HG03432 (cell line): ENCODE measurements at regions not wholly inside any gene's neighbourhood (a gene's known extent, or its start where the extent isn't known, plus 50 kb on each side); places are given as distances from the start of the nearest gene placed in this dataset.
"Not testable (repeated sequence)": the region's sequence is repeated elsewhere in the genome, so short reads cannot be mapped to it uniquely, and the experiment has no call there.

Experiments
- ATAC-seq: cut with Tn5 transposase; IDR thresholded peaks from one replicate; pipeline ENCODE4 v1.9.1; 2021; ENCODE audit warnings: mild to moderate bottlenecking, moderate library complexity; ENCODE audit not compliant: unreplicated experiment

DNA sequence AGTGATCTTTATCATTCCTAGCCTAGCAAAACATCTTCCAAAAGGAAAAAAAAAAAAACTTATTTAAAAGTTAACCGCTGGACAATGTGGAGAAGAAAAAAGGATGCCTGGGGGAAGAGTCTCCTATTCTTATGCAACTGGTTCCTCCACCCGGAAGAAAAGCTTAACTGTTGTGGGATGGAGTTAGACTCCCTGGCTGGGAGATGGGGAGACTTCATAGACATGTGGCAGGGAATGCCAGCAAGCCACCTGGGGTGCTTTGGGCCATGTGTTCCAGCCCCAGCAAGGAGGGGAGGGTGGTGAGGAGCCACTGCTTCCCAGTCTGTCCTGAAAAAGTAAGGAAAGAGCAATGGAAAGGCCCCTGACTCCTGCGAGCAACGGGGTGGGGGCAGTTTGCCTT, 119.4 kb upstream of the SPIN4 start:
- ATAC-seq = no peak

DNA sequence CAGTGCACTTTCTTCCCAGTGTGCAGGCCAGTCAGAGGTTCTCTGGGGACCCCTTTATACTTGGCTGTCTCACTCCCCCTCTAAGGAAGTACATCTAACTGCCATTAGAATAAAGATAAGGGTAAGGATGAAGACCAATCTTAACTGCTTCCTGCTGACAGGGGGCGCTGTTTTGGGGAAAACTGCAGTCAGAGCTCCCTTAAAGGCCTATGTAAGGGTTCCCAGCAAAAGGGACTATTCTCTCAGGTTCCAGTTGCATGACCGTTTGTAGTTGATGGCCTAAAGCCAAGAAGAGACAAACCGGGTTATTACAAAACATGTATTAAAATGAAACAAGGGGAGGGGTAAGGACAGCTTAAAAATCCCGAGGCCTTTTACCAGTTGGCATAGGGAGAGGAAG, 115.6 kb upstream of the SPIN4 start:
- no peak for ATAC-seq

DNA sequence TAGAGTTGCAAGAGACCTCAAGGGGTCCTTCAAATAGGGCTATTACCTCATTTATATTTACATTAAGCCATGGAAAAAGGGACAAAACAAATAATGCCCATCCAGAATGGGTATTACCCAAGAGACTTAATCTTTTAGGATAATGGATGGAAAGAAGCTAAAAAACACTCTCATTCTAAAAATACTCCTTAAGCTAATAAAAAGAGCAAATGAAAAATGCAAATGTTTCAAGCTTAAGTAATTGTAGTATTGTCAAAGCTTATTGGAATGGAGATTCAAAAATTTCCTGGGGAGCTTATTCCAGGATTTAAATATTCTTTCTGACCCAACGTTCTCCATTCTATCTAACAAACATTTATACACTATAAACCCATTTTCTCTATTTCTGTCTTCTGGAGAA, 107.8 kb upstream of the SPIN4 start:
- ATAC-seq = no peak

DNA sequence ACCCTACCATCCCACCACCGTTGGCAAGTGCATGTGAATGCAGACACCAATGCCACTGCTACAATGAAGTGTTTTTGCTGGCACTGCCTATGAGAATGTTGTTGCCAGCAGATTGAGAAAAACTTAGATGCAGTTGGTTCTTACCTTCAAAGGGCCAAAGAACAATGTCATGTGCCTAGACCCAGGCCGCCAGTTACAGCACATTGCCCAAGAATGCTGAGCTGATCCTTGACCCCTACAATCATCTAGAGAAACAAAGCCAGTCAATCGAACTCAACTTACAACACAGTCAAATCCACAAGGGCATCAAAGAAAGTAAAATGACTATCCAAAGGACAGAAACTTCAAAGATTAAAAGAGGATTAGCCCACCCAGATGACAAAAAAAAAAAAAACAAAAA, 102.4 kb upstream of the SPIN4 start:
- no peak for ATAC-seq

DNA sequence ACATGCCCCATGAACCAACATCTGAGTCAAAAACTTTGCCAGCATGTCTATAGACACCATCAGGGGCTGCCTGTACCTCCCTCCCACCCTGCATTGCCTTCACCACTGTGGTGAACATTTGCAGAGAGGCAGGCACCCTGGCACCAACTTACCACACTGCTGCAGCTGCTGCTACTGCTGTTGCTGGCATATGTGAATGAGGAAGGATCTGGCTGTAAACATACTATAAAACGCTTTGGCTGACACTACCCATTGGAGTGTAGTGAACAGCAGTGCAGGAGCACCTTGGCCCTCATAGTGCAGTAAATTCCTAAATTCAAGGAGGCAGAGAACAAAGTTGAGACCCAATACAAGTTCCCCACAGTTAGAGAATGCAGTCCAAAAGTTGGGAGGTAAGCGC, 90.6 kb upstream of the SPIN4 start:
- ATAC-seq = no peak

DNA sequence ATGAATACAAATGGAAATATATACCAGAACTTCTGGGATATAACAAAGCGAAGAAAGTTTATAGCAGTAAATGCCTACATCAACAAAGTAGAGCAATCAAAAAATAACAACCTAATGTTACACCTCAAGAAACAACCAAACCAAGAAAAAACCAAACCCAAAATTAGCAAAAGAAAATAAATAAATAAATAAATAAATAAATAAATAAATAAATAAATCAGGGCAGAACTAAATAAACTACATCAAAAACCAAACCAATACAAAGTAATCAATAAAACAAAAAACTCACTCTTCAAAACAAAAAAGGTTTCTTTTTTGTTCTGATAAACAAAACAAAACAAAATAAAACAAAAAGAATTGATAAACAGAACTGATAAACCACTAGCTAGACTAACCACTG, 88.4 kb upstream of the SPIN4 start:
- ATAC-seq = no peak

DNA sequence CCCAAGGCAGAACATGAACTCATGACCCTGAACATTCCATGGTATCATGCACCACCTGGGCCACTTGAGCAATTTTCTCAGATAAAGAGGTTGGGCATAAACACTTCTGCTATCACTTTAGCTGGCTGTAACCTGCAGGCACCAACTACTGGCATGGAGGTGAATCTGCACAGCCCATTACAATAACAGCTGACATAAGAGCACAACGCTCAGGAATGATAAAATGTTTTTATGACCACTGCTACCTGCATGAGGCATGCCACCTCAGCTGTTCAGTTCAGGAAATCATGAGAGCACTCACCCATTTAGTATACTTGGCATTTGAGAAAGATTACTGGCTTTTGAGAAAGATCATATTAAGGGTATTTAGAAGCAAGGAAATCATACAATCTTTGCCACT, 85.7 kb upstream of the SPIN4 start:
- no peak for ATAC-seq

DNA sequence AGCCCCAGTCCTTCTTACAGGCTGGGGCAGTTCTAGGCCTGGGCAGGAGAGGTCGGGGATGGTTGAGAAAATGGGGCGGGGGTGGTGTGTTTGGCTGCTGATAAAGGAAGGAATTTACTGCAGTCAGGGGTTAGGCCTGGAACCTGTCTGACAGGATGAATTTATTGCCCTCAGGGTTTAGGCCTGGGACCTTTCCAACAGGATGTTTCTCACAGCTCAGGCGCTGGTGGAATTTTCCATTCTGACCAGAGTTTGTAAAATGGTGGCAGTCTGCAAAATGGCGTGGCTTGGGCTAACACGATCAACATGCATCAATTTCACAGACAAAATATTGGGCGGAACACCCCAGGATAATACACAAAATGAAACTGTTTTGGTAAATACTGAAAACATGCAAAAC, 83.5 kb upstream of the SPIN4 start:
- ATAC-seq = no peak

DNA sequence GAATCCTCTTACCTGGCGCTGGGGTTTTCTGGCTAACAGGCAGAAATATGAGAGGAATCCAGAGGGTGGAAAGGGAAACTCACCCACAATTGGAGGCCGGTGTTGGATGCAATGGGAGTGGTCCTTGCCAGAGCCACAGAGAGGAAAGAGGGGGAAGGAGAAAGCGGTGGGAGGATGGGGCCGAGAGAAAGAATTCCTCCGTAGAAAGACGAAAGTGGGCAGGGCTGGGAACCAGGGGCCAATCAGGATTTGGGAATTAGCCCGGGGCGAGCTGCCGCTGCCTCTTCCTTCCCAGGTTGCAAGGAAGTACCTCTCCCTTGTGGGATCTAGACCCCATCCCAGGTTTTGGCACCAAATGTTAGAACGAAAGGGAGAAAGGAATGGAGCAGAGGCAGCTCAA, 83.1 kb upstream of the SPIN4 start:
- no peak for ATAC-seq

DNA sequence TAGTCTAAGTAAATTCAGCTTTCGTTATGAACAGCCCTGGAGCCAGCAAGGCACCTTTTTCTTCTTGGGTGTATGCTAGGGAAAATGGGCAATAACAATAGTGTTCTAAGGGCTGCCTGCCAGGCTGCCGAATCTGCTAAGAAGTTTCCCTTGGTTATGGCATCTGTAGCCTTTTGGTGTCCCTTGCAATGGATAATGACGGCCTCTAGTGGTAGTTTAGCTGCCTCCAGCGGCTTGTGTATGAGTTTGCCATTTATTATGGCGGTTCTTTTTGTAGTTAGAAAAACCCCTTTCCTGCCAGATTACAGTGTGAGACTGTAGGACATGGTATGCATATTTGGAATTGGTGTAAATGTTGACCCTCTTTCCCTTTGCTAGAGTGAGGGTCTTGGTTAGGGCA, 78.9 kb upstream of the SPIN4 start:
- no peak for ATAC-seq

DNA sequence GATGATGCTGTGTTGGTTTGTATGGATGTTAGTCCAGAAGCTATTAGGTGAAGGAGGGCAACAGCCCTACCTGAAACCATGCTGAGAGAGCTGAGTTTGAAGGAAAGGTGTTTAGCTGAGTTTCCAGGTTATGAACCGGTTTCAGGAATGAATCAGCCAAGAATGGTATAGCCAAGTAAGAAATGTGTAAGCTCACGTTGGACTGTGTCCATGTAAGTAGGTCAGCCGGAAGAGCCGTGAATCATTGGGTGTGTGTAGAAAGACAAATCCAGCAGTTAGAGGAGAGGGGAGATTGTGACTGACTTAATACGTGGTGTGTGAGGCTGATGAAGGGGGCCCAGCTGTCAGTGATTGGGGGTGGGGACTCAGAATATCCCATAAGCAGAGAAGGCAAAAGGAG, 77.2 kb upstream of the SPIN4 start:
- ATAC-seq = no peak

DNA sequence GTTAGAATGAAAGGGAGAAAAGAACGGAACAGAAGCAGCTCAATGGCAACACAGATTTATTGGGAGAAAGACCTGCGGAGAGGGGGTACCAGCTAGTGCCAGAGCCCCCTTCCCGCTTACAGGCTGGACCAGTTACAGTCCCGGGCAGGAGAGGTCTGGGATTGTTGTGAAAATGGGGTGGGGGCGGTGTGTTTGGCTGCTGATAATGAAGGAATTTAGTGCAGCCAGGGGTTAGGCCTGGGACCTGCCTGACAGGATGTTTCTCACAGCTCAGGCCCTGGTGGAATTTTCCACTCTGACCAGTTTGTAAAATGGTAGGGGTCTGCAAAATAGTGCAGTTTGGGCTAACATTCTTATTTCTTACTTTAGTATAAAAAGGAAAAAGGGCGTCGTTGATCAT, 75.4 kb upstream of the SPIN4 start:
- ATAC-seq = no peak

DNA sequence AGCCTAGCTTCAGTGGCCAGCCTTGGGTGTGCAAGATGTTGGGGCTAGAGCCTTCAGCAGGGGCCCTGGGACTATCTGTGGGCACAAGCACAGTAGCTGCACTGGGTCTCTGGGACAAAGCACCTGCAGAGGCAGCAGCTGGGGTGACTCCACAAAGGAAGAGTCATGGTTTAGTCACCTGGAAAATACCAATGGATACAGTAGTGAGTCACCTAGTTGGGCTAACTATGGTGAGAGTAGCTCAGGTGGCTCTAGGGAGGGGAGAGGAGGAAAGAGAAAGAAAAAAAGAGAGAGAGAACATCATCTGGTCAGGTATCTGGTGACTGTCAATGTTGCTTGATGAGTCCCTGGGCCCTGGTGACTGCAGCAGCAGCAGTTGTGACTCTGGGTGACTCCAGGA, 72.9 kb upstream of the SPIN4 start:
- ATAC-seq = no peak

DNA sequence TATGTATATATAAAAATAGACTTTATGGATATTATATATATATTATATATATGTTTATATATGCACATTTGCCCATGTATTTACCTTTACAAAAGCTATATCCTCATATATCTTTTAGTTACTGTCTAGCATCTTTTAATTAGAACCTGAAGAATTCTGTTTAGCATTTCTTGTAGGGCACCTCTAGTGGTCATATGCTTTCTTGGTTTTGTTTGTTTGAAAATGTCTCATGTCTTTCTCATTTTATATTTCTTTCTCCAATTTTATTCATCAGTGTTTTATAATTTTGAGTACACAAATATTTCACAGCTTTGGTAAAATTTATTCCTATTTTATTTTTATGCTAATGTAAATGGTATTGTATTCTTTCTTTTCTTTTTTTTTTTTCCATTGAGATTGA, 70.3 kb upstream of the SPIN4 start:
- no peak for ATAC-seq

DNA sequence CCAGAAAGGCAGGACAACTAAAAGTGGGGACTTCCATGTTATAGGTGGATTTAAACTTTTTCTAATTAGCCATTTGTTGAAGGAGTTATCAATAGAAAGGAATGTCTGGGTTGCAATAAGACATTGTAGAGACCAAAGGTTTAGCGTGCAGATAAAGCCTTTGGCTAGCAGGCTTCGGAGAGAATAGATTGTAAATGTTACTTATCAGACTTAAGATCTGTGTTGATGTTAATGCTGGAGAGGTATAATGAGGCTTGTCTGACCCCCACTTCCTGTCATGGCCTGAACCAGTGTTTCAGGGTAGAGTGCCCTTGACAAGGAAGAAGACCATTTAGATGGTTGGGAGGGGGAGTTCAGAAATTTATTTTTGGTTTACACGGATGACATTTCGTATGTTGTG, 67.1 kb upstream of the SPIN4 start:
- no peak for ATAC-seq

DNA sequence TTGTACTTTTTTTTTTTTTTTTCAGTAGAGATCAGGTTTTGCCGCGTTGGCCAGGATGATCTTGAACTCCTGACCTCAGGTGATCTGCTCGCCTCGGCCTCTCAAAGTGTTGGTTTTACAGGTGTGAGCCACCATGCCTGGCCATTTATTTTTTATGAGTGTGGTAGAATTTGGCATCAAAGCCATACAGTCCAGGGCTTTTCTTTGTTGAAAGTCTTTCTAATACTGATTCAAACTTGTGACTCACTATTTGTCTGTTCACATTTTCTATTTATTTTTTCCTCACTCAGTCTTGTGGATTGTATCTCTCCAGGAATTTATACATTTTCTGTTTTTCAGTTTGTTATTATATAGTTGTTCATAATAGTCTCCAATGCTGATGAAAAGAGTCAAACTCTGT, 66.5 kb upstream of the SPIN4 start:
- no peak for ATAC-seq

DNA sequence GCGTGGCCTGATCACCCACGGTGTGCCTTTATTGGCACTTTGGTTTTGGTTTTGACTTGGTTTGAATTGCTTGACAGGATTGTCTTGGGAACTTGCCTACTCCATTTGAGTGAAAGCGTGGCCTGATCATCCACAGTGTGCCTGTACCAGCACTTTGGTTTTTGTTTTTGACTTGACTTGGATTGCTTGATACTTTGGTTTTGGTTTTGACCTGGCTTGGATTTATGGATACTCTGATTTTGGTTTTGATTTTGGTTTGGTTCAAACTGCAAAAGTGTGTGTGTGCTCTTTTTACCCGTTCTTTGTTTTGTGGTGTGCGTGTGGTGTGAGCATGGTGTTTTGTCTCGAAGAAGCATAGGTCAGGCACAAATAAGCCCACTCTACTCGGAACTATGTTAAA, 58.8 kb upstream of the SPIN4 start:
- not testable (repeated sequence) for ATAC-seq

DNA sequence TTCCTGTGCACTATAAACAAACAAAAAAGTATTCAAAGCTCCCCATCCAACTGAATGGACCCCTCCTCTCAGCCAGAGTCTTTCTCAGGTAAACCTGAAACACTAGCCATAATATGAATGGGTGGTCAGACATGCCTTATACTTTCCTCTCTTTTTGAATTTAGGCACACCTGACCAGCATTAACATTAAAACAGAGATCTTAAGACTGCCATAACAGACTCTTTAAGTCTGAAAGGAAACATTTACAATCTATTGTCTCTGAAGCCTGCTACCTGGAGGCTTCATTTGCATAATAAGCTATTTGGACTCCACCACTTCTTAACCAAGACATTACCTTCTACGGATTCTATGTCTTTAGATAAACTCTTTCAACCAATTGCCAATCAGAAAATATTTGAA, 56.9 kb upstream of the SPIN4 start:
- ATAC-seq = no peak

DNA sequence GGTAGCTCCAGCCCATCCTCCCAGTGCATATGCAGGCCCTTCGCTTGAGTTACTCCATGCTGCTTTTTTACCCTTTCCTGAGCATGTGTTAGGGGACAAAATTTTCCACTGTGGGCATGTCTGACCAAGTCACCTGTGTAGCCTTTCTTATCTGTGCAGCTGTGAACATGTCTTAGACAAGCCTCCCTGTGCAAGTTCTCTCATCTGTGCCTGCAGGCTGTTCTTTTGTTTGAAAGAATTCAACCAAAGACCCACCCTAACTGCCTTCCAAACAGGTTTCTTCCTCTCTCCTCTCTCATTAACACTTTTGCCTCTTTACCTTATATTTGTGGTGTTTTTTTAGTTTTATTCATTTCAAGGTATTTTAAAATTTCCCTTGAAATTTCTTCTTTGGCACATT, 53.2 kb upstream of the SPIN4 start:
- no peak for ATAC-seq

DNA sequence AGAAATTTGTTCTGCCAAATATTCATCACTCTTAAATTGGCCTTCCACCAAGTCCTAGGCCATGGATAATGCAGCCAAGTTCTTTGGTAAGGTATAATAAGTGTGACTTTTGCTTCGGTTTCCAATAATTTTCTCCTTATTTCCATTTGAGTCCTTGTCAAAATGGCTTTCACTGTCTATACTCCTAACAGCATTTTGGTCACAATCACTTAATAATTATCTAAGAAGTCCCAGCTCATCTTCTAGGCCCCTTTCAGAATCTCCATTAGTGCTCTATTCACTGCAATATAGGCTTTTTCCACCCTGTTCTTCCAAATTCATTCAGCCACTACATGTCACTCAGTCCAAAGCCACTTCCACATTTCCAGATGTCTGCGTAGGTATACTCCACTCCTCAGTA, 51.0 kb upstream of the SPIN4 start:
- ATAC-seq = no peak
